Transverse colon (tissue), 4 donors: ENCODE measurements at regions not wholly inside any gene's neighbourhood (a gene's known extent, or its start where the extent isn't known, plus 50 kb on each side); places are given as distances from the start of the nearest gene placed in this dataset.

Experiments used
- CTCF ChIP-seq, 5 experiments: fragments of 200-600 bp in 3 of 5; fragments of 450-650 bp in 2 of 5; sonication (generic) in 3 of 5; IDR thresholded peaks; 1 replicate in 2 of 5; 2 replicates in 3 of 5; pipeline ENCODE4 v1.5.1; 2016 to 2017; ENCODE audit warnings: antibody characterized with exemption in 5 of 5, inconsistent platforms in 3 of 5, mild to moderate bottlenecking in 2 of 5, moderate library complexity in 1 of 5
- POLR2AphosphoS5 ChIP-seq, 3 donors: sonication (generic); formaldehyde crosslinking; IDR thresholded peaks; one replicate each; pipeline ENCODE4 v1.6.1; 2016; ENCODE audit warnings: antibody characterized with exemption in 3 of 3

- TF ChIP-seq CTCF (IDR thresholded peaks at IDR 0.05) (no peak), POLR2AphosphoS5 (IDR thresholded peaks at IDR 0.05) (no peak)
Measured at GRCh38 chr19:28549680-28550277, 663.2 kb downstream of the UQCRFS1 start.
